K562 (cell line): ENCODE measurements at regions not wholly inside any gene's neighbourhood (a gene's known extent, or its start where the extent isn't known, plus 50 kb on each side); places are given as distances from the start of the nearest gene placed in this dataset.

Experiments
- BMI1 ChIP-seq: fragments of 150-350 bp; IDR thresholded peaks from 2 replicates; pipeline ENCODE4 v1.6.1; 2014; ENCODE audit warnings: low read length
- COPS2 ChIP-seq: fragments of 450-650 bp; conservative IDR thresholded peaks from 2 replicates; pipeline ENCODE4 v1.6.1; 2016; ENCODE audit warnings: mild to moderate bottlenecking, moderate library complexity
- CXXC5 ChIP-seq: fragments of 250-450 bp; sonication (Bioruptor Pico); IDR thresholded peaks from 2 replicates; pipeline ENCODE4 v1.8.0; 2022; ENCODE audit warnings: inconsistent platforms, mild to moderate bottlenecking, moderate library complexity
- DEAF1 ChIP-seq: fragments of 450-650 bp; formaldehyde crosslinking; IDR thresholded peaks from 2 replicates; pipeline ENCODE4 v1.4.0; 2020; ENCODE audit warnings: mild to moderate bottlenecking, moderate library complexity
- HDAC8 ChIP-seq: fragments of 450-650 bp; IDR thresholded peaks from 2 replicates; pipeline ENCODE4 v1.6.1; 2016; ENCODE audit warnings: mild to moderate bottlenecking, missing genetic modification characterization, moderate library complexity, missing compliant biosample characterization
- JUN ChIP-seq, 2 experiments: sonication (generic) in 1 of 2; formaldehyde crosslinking in 1 of 2; IDR thresholded peaks; 2 replicates each; pipeline versions ENCODE4 v1.6.1 to v1.8.0; 2012 to 2022; ENCODE audit warnings: borderline replicate concordance in 2 of 2, mild to moderate bottlenecking in 2 of 2, improper control_type of control experiment in 1 of 2, low read depth in 1 of 2, low read length in 1 of 2, missing genetic modification reagents in 1 of 2
- KDM4B ChIP-seq, 2 experiments: fragments of 450-650 bp in 1 of 2; sonication (generic) in 1 of 2; IDR thresholded peaks; 2 replicates each; pipeline ENCODE4 v1.6.1; 2016 to 2017; ENCODE audit warnings: borderline replicate concordance in 2 of 2, antibody characterized with exemption in 1 of 2, low read depth in 1 of 2, mild to moderate bottlenecking in 1 of 2
- MAFG ChIP-seq: fragments of 450-650 bp; conservative IDR thresholded peaks from 2 replicates; pipeline ENCODE4 v1.6.1; 2016; ENCODE audit warnings: missing genetic modification characterization, missing compliant biosample characterization
- MED1 ChIP-seq: sonication (generic); formaldehyde crosslinking; IDR thresholded peaks from 2 replicates; pipeline ENCODE4 v1.8.1; 2023; ENCODE audit warnings: missing genetic modification reagents, borderline replicate concordance
- PCBP2 ChIP-seq: fragments of 200-400 bp; formaldehyde crosslinking; IDR thresholded peaks from 2 replicates; pipeline ENCODE4 v1.6.1; 2018; ENCODE audit warnings: low read length, low read depth, mild to moderate bottlenecking, moderate library complexity; ENCODE audit not compliant: poor library complexity, severe bottlenecking
- PHB ChIP-seq: fragments of 250-450 bp; sonication (Bioruptor Pico); IDR thresholded peaks from 2 replicates; pipeline ENCODE4 v1.5.0; 2021
- RBM22 ChIP-seq: fragments of 200-400 bp; formaldehyde crosslinking; IDR thresholded peaks from 2 replicates; pipeline ENCODE4 v1.6.1; 2018; ENCODE audit warnings: low read length, low read depth; ENCODE audit not compliant: poor library complexity, severe bottlenecking
- SMARCA5 ChIP-seq: fragments of 450-650 bp; IDR thresholded peaks from 2 replicates; pipeline ENCODE4 v1.6.1; 2016
- TCF15 ChIP-seq: fragments of 250-450 bp; sonication (Bioruptor Pico); IDR thresholded peaks from 2 replicates; pipeline ENCODE4 v1.8.0; 2022; ENCODE audit warnings: moderate library complexity, mild to moderate bottlenecking, inconsistent platforms
- TCF7 ChIP-seq: sonication (generic); IDR thresholded peaks from 2 replicates; pipeline ENCODE4 v1.6.1; 2016; ENCODE audit warnings: antibody characterized with exemption, borderline replicate concordance
- TSHZ1 ChIP-seq: fragments of 250-450 bp; sonication (Bioruptor Pico); IDR thresholded peaks from 2 replicates; pipeline ENCODE4 v1.4.0; 2020; ENCODE audit warnings: mild to moderate bottlenecking, moderate library complexity
- ZBTB8A ChIP-seq: fragments of 450-650 bp; IDR thresholded peaks from 2 replicates; pipeline ENCODE4 v1.6.1; 2018; ENCODE audit warnings: mild to moderate bottlenecking, moderate library complexity; ENCODE audit not compliant: partially characterized antibody
- ZFP36 ChIP-seq: fragments of 150-350 bp; IDR thresholded peaks from 2 replicates; pipeline ENCODE4 v1.6.1; 2018; ENCODE audit warnings: low read length, low read depth; ENCODE audit not compliant: partially characterized antibody
- ZNF224 ChIP-seq: sonication (generic); formaldehyde crosslinking; IDR thresholded peaks from 2 replicates; pipeline ENCODE4 v1.8.0; 2022; ENCODE audit warnings: mild to moderate bottlenecking, missing genetic modification reagents
- ZNF253 ChIP-seq: fragments of 250-450 bp; sonication (Bioruptor Pico); conservative IDR thresholded peaks from 2 replicates; pipeline ENCODE4 v1.6.1; 2021; ENCODE audit warnings: mild to moderate bottlenecking
- TF ChIP-seq, protein P1 (sequence below), 3 experiments: IDR thresholded peaks in 2 of 3; conservative IDR thresholded peaks in 1 of 3; 2 replicates each; pipeline ENCODE4 v1.5.1; 2011 to 2012; ENCODE audit warnings: low read length in 3 of 3, mild to moderate bottlenecking in 3 of 3, control low read depth in 2 of 3, improper control_type of control experiment in 1 of 3, inconsistent platforms in 1 of 3, low read depth in 1 of 3, mixed read lengths in 1 of 3, moderate library complexity in 1 of 3; ENCODE audit not compliant: insufficient read depth in 2 of 3

DNA sequence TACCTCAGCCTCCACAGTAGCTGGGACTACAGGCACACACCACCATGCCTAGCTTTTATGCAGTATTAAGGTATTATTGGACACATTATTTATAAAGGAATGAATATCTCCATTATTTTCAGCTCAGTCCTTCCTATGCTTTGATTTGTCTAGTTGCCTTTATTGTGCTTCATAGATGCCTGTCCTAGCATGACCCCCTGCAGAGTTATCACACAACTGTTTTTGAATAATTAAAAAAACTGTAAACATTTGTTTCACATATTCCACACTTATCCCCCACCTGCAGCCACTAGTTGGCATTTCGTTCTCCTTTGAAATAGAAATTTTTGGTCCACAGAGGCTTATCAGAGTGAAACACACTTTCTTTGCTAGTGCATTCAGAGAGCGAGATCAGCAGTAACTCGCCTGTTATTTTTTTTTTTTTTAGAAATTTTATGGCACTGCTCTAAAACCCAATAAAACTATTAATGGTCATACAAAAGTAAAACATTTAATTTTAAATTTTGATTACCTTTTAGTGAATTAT is 151.8 kb upstream of the RASA1 start (continued):
- TF ChIP-seq JUN (IDR thresholded peaks at IDR 0.05; ENCODE audit: borderline replicate concordance, low read depth, low read length) (no peak), JUN (CRISPR knock-in tag; IDR thresholded peaks at IDR 0.05; ENCODE audit: borderline replicate concordance) (no peak), SMARCA5 (no peak), PHB (CRISPR knock-in tag) (no peak), HDAC8 (no peak), ZBTB8A (no peak), ZNF253 (CRISPR knock-in tag) (no peak), CXXC5 (CRISPR knock-in tag) (no peak), MED1 (CRISPR knock-in tag) (no peak), COPS2 (no peak), TSHZ1 (CRISPR knock-in tag) (no peak), ZNF224 (no peak), ZFP36 (no peak), PCBP2 (no peak), MAFG (tag) (no peak), KDM4B (IDR thresholded peaks at IDR 0.05; ENCODE audit: borderline replicate concordance in 2 of 2, low read depth in 1 of 2) (no peak), TCF15 (CRISPR knock-in tag) (no peak), RBM22 (no peak), TCF7 (no peak), DEAF1 (CRISPR knock-in tag) (no peak), BMI1 (no peak)
- TF ChIP-seq, protein P1, sequence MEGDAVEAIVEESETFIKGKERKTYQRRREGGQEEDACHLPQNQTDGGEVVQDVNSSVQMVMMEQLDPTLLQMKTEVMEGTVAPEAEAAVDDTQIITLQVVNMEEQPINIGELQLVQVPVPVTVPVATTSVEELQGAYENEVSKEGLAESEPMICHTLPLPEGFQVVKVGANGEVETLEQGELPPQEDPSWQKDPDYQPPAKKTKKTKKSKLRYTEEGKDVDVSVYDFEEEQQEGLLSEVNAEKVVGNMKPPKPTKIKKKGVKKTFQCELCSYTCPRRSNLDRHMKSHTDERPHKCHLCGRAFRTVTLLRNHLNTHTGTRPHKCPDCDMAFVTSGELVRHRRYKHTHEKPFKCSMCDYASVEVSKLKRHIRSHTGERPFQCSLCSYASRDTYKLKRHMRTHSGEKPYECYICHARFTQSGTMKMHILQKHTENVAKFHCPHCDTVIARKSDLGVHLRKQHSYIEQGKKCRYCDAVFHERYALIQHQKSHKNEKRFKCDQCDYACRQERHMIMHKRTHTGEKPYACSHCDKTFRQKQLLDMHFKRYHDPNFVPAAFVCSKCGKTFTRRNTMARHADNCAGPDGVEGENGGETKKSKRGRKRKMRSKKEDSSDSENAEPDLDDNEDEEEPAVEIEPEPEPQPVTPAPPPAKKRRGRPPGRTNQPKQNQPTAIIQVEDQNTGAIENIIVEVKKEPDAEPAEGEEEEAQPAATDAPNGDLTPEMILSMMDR (IDR thresholded peaks at IDR 0.05 in 2 of 3, conservative IDR thresholded peaks at IDR 0.05 in 1 of 3; ENCODE audit: insufficient read depth in 2 of 3, low read depth in 1 of 3, low read length in 3 of 3) = peak; percentile 5 to 20 (median 12); a peak in 1 of 6 replicates
